ENCODE measurements at regions not wholly inside any gene's neighbourhood (a gene's known extent, or its start where the extent isn't known, plus 50 kb on each side); places are given as distances from the start of the nearest gene placed in this dataset.

DNA sequence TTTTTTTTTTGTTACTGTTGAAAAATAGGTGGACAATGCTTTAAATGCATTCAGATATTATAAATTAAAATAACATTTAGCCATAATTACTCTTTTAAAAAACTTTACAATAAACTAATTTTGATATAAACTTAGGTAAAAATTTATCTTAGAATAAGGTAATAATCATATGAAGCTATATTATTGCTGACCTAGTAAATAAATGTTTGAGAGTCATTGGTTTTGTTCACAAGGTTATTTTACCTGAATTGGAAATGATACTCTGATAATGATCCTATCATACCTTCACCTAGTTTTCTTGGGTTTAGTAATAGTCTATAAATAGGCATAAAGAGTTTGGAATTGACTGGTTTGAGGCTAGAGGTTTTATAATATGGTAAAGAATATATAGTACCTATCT is 1076.4 kb upstream of the CDH6 start:
- no peak for DNase-seq

DNA sequence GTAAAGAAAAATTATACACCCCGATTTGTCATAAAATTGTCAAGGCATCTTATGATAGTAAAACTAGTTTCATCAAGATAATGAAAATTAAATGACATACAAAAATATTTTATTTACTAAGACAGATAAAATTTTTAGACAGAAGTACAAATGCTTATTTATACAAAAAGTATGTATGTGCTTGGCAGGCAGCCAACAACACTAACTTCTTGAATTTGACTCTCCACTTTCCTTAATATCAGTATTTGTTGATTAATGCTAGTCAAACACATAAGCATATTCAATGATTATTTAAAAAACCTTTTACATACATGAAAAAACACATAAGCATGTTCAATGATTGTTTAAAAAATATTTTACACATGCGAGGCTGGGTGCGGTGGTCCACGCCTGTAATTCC is 1079.9 kb upstream of the CDH6 start:
- DNase-seq, result no peak

DNA sequence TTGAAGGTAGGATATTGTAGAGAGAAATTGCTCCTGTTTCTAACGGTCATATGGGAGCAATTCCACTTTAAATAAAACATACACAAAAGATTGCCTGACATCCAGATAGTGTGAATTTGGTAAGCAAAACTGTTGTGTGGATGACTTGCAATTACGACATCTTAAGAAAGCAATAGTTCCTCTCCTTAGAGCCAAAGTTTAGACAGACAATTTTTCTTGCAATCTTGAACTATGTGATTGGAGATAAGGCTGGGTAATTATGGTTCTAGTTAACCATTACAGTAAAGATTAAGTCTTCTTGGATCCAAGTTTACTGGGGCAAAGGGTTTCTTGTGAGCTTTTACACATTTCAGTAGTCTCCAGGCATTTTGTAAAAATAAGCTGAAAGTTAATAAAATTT is 1080.6 kb upstream of the CDH6 start:
- no peak for DNase-seq

DNA sequence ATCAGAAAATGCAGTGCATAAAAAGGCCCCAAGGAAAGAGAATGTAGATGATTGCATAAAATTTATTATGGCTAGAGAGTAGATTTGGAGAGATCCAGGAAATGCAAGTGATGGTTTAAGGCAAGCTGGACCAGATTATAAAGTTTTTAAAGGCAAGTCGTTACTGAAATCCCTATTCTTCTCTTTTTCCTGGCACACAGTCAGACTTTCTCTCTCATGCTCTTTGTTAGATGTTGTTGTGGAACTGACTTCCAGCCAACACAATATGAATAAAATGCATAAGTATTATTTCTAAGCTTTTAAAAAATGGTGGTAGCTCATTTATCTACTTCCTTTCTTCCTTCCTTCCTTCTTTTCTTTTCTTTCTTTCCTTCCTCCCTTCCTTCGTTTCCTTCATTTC is 1085.4 kb upstream of the CDH6 start:
- no peak for DNase-seq

DNA sequence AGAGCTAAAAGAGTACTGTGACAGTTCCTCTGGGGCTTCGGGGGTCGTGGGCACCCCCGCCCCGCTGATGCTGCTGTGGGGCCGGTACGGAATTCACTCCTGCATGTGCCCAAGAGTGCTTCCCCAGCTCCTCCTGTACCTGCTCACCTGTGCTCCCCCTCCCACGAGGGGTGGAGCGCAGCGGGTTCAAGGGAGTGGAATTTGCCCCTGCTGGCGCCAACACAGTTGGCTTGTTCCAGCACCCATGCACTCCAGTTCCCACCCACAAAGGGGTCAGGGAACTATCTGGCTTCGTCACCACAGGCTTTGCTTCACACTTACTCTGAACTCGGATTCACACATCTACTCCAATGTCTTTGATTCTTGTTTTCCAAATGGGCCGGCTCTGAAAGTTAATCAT is 1086.9 kb upstream of the CDH6 start:
- no peak for DNase-seq

DNA sequence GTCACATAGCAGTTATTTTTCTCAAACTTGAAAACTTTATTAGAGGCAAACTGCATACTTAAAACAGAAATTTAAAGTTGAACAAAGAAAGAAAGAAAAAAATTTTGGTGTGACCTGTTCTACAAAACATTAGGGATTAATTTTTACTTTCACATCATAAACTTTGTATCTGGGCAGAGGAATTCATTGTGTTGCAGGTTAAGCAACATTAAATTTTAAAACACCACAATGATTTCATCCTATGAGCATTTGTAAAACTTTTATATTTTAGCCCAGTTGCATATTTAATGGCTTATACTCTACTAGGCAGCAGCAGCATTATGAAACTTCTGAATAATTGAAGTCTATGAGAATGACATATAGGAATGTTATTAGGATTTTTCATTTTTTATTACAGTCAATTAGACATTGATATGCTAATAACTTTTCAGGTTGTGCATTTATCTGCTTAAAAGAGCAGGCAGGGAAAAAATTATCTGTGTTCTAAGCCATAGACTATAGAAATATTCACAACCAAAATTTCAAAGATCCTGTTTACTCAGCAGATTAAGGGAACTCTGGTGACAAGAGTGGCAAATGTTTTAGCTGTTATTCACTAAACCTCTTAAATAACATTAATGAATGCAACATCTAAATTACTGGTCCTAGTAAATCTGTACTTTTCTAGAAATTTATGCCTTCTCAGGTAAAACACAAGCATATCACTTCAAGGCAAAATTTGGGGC is 1088.5 kb upstream of the CDH6 start:
- DNase-seq, result no peak

DNA sequence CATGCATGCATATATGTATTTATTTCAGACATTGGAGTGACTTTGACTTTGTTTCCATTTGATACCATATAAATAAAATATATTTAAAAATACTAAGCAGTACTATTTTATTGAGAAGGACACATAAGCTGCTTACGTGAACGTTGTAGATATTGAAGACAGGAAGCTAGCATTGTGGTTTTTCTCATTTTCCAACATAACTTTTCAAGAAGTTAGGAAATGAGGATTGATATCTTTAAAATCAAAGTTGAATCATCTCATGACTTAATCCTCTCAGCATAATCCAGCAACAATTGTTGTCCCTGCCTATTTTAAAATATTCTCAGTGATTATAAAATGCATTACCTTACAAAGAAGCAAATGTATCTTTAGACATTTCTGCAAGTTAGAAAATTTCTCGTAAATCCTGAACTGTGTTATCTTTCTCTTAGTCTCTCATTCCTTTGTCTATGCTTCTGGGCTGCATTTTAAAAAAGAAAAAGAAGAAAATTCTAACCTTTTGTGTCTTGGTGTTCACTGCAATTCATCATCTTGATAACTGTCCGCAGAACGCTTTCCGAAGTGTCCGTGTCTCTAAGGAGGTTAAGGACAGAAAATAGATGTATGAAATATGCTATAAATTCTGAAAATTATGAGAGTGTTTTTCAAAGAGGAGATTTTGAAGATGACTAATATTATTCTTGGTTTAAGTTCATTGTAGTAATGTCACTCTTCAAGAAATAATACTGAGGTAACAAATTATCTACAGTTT is 1089.9 kb upstream of the CDH6 start:
- DNase-seq, result no peak

DNA sequence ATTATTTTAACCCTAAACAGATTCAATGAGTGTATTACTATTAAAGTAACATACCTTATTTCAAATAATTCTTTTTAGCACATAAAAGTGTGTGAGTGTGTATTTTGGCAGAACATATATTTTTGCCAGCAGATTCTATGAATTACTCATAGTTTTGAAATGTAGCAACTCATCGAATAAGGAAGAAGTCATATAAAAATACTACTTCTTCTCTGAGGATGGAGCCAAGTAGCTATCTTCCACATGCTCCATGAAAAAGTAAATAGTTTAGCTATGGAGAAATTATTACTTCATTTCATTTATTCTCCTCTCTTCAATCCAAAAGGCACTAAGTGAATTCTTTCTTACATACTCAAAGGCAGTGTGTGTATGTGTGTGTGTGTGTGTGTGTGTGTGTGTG is 1090.4 kb upstream of the CDH6 start:
- DNase-seq, result no peak

DNA sequence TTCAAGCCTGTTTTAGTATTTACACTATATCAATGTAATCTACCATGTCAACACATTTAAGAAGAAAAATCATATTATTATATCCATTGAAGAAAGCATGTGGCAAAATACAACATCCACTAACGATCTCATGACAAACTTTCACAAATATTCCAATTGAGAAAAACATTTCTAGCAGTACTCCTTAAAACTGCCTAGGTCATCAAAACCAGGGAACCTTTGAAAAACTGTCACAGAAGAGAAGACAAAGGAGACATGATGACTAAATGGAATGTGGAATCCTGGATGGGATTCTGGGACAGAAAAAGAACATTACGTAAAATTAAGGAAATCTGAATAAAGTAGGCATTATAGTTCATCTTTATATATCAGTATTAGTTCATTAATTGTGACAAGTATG is 1091.3 kb upstream of the CDH6 start:
- no peak for DNase-seq

DNA sequence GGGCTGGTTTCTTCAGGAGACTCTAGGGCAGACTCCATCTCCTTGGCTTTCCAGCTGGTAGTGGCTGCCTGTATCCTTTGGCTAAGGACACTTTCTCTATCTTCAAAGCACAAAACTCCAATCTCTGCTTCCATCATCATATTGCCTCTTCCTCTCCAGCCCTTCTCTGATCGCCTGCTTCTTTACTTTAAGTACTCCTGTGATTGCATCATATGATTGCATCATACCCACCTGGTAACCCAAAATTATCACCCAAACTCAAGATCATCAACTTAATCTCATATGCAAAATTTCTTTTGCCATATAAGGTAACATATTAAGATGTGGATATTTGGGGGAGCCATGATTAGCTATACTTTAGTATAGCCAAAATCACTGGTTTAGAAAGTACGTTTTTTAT is 1092.6 kb upstream of the CDH6 start:
- no peak for DNase-seq

DNA sequence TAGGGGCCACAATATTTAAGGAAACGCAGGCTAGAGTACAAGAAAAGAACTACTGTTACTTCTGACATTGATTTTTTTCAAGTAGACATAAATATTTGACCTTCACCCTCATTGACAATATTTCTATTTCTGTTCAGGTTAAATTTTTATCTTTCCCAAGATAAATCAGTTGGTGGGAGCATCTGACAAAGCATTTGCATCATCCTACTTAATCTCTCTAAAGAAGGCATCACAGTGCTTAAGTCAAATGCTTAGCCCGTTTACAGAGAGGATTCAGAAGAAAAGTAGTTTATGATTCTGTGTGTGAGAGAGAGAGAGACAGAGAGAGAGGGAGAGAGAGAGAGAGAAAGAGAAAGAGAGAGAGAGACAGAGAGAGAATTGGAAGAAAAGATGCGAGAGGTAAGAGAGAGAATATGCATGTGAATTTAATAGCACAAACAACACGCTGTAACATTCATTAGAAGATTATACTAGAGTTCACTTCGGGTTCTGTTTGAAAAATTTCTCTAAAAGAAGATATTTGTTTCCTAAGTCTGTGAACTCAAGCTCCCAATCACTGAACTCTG is 1093.3 kb upstream of the CDH6 start:
- DNase-seq, result no peak

DNA sequence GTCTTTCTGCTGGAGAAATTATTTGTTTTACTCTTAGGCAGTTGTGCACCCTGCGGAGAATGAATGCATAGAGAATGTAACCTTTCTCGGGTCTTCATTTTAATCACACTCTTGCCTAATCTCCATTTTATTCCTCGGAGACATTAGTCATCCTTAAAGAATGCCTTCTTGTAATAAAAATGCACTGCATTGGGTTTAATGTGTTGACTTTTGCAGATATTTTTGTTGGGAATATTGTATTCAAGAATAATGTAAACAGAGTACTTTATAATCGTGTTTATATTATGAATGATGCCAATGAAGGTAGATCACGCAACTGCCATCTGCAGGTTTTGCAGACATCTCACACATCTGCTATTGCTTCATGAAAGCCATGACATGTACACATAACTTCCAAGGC is 1093.9 kb upstream of the CDH6 start:
- DNase-seq, result no peak

DNA sequence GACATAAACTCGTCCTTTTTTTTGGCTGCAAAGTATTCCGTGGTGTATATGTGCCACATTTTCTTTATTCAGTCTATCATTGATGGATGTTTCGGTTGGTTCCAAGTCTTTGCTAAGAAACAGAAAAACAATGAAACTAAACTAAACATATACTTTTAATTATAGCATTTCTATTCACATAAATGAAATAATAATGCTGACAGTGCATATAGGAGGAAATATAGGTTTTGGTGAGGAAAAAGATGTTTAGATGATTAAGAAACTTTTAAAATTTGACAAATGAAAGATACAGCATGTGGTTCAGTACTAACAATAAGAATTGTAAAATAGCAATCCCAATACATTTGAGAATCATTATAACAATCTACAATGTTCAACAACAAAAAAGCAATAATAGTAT is 1094.5 kb upstream of the CDH6 start:
- DNase-seq, result no peak

DNA sequence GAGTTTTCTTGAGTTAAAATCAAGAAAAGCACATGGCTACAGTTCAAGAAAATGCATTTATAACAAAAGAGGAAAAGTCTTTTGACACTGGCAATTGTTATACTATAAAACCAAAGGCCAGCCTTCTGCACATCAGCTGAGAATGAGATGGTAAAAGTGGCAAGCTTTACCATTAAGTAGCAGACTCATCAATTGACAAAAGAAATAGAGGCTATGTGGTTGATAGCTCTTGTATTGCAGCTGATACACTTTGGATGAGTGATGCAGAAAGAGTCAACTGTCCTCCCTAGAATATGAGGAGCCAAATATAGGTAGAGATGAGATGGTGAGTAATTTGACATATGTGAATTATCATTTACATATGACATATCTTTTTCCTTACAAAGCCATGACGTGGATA is 1100.9 kb upstream of the CDH6 start:
- DNase-seq, result no peak

DNA sequence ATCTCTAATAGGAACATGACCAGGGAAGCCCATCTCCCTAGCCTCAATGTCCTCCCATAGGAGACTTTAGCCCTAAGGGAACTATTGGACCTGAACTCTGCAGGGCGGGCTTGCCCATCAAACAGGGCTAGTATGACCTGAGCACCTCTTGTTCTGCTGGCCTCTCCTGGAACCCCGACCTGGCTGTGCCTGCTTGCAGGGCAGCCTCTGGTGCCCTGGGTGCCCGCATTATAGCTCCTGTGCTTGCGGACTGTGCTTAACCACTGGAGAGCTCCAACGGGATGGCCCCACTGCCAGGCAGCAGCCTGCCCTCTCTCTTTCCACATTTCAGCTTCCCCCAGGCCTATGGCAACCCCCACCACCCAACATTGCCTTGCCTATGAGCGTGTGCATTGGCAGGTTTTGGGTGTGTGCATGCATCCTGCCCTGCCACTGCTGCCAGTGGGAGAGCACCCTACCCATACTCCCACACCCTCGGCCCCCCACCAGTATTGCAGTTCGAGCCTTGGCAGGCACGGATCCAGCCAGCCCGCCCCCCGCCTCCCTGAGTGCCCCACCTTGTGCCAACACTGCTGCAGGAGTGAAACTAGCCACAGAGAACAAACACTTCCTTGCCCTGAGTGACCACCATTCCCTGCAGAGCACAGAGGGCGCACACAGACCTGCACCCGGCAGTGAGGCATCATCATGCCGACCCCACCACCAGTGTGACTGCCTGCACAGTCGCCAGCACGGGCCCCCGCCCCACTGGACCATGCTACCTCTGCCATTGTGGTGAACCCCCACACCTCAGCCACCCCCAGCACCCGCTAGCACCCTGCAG is 1123.8 kb upstream of the CDH6 start:
- DNase-seq, result no peak

DNA sequence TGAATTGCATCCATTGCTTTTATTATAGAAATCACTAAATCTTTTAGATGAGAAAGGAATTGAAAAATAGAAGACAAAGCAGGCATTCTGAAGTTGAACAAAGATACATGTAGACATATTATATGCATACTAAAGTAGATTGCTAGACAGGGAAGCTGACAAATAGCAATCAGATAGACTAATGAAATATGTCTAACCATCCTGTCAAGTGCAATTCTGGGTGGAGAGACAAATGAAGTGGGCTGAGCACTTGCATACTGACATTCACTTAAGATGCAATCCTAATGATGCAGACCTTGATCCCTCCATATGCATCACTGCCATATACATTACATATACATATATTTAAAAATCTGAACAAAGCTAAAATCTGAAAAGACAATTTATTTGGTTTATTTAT is 1130.0 kb upstream of the CDH6 start:
- no peak for DNase-seq

DNA sequence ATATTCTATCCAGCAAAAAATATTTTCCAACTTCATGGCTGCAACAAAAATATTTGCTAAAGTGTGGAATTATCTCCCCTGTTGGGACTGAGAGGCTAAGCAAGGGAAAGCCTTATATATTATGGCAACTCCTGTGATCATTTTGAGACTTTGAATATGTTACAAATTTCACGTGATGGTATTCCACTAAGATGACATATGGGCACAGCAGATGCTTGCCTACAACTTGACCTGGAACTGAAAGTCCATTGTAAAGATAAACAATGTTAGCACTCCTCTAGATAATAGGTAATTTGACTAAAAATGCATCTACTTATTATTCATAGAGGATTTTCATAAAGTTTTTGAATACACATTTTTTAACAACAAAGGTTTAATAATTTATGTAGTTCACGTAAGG is 1141.5 kb upstream of the CDH6 start:
- DNase-seq, result no peak

DNA sequence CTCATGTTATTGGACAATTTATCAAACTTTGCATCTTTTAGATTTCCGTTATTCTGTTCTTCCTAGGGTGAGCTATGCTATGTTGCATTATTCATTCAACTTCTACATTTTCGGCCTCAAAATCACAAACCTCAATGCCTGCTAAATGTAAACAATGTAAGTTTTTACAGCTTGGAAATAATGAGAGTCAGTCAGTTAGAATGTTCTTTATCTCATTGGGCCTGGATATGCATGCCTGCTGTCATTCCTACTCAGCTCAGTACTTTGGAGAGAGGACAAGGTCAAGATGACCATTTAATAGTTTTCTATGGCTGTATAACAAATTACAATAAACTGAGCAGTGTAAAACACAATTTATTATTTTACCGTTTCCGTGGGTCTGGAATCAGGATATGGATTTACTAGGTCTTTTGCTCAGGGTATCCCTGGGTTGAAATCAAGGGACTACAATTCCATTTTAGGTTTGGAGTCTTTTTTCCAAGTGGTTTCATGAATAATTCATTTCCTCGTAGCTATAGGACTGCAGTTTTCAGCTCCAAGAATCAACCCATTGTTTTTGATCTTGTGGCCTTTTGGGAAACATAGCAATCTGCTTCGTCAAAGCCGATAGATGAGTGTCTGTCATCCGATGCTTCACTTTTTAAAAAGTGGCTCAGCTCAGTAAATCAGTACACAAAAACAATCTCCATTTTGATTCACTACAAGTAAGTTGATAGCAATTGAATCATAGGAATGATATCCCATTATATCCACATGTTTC is 1143.2 kb upstream of the CDH6 start:
- no peak for DNase-seq

DNA sequence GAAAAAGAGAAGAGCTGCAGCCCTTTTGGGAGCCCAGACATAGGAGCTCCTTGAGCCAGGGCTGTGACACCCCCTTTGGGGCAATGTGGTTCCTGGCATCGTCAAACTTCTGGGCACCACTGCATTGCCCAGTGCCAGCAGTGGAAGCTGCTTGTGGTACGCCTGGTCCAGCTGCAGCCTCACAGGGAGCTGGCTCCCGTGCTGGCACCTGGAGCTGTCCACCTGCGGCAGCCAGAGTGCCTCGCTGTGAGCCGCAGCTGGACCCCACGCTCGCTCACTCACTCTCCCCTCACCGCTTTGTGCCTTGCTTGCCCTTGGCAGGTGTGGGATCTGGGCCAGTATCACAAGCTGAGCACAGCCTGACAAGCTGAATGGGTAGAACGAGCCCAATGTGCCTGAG is 1150.8 kb upstream of the CDH6 start:
- DNase-seq, result no peak

DNA sequence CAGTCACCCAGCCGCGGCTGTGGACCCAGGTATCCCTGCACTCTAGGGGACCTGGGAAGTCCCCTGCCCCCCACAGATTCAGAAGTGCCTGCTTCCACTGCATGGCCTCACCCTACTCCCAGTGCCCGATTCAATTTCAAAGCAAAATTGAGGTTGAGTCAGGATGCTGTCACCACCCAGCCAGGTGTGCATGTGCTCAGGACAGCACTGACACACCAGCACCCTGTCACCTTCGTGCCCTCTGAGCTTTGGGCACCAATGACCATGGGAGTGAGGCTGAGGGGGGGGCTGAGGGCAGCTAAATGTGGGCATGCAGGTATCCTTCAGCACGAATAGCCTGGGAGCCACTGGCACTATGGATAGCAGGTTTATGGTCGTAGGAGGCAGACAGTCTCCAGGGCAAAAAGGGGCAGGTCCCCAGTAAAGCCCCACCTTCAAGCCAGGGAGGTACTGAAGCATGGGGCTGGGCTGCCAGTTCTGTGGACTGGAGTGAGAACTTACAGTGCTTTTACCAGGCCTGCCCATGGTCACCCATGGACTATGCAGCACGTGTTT is 1151.6 kb upstream of the CDH6 start:
- no peak for DNase-seq

DNA sequence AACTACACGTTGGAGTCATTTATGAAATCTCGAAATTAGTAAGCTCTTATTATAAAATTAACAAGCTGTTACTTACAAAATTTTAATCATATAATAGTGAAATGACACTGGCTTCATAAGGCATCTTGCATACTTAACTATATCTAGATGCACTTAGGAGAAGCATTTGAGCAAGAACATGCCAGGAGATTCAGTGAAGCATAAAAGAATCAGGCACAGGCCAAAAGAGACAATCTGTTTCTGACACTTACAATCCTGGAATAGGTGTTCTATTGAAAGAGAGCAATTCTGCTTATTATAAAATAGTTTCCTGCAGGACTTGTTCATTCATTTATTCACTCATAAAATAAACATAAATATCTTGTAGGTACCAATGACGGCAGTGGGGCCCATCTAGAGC is 1152.2 kb upstream of the CDH6 start:
- no peak for DNase-seq

DNA sequence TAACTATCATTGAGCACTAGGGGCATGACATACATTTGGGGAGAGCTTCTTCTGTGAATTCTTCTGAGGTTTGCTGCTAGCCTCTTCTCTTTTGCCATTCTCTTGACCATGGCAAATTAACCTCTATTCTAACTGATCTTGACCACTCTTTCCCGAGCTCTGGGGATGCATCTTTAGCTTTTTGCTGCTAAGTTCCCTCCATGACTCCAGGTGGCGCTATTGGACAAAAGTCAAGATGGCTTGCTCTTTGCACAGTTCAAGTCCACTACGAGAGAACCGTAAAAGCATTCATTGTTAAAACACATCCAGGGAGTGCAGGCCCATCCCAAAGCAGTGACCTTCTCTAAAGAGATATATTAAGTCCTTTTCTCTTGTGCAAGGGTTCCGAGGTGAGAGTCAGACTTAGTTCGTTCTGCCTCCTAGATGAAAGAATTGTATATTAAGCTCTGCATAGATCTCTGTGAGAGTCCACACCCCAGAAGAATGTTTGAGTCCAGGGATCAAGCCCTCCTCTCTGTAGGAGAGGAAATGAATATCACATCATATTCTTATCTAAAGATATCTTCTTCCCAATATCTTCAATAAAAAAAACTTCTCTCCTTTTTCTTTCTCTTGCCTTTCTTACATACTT is 1152.9 kb upstream of the CDH6 start:
- DNase-seq, result peak; percentile 31

All from DMS 273 treated with DMSO at 0.1 percent for 48 hours (cell line).